Tibial nerve (tissue), 4 donors: ENCODE measurements at regions not wholly inside any gene's neighbourhood (a gene's known extent, or its start where the extent isn't known, plus 50 kb on each side); places are given as distances from the start of the nearest gene placed in this dataset.

ENCODE experiments used
- DNase-seq, 2 donors: peaks; one replicate each; pipeline ENCODE4 v3.0.0-alpha.2; 2019; ENCODE audit warnings: low spot score in 2 of 2
- H3K27ac ChIP-seq, 4 donors: fragments of 200-600 bp; sonication (generic) in 3 of 4; one replicate each; pipeline ENCODE4 v1.5.1; 2017 to 2019; ENCODE audit warnings: mild to moderate bottlenecking in 1 of 4
- H3K27me3 ChIP-seq, 2 donors: fragments of 200-600 bp; sonication (generic) in 1 of 2; one replicate each; pipeline versions ENCODE4 v1.5.1 to v1.6.0; 2017 to 2019
- H3K36me3 ChIP-seq, 3 donors: fragments of 200-600 bp; sonication (generic); one replicate each; pipeline ENCODE4 v1.5.1; 2018 to 2019
- H3K4me1 ChIP-seq, 4 donors: fragments of 200-600 bp; sonication (generic) in 3 of 4; one replicate each; pipeline ENCODE4 v1.5.1; 2017 to 2019
- H3K4me3 ChIP-seq, 4 donors: fragments of 200-600 bp; sonication (generic) in 3 of 4; one replicate each; pipeline ENCODE4 v1.5.1; 2017 to 2019; ENCODE audit warnings: mild to moderate bottlenecking in 1 of 4, moderate library complexity in 1 of 4
- H3K9me3 ChIP-seq, 4 donors: fragments of 200-600 bp; sonication (generic) in 3 of 4; one replicate each; pipeline ENCODE4 v1.5.1; 2017 to 2019
- EP300 ChIP-seq, 2 donors: sonication (generic); formaldehyde crosslinking; IDR thresholded peaks; one replicate each; pipeline ENCODE4 v1.6.1; 2017; ENCODE audit warnings: antibody characterized with exemption in 2 of 2, mild to moderate bottlenecking in 1 of 2
- POLR2A ChIP-seq, 2 donors: fragments of 450-650 bp; IDR thresholded peaks; one replicate each; pipeline ENCODE4 v1.6.1; 2017; ENCODE audit warnings: antibody characterized with exemption in 2 of 2, mild to moderate bottlenecking in 2 of 2, moderate library complexity in 2 of 2
- WGBS, 2 donors: methylation state at CpG; one replicate each; pipeline ENCODE4 v1.1.5; 2018; 5-methylcytosine and 5-hydroxymethylcytosine counted together
- TF ChIP-seq, protein P1 (sequence below), 5 experiments: fragments of 200-600 bp in 3 of 5; fragments of 450-650 bp in 2 of 5; sonication (generic) in 3 of 5; IDR thresholded peaks; one replicate each; pipeline ENCODE4 v1.5.1; 2016 to 2019; ENCODE audit warnings: antibody characterized with exemption in 5 of 5, mild to moderate bottlenecking in 3 of 5, moderate library complexity in 2 of 5

- 52 to 84% methylated on average over 1 of the region's 1 CpG for WGBS, 2 donors
- Histone ChIP-seq H3K4me3 (no peak overlapping the region), H3K9me3 (no peaks in the 10 kb centered on the region), H3K4me1 (no peaks in the 10 kb centered on the region), H3K27me3 (no peaks in the 10 kb centered on the region), H3K27ac (no peak overlapping the region), H3K36me3 (no peaks in the 10 kb centered on the region)
- no peak for DNase-seq
- TF ChIP-seq, protein P1, sequence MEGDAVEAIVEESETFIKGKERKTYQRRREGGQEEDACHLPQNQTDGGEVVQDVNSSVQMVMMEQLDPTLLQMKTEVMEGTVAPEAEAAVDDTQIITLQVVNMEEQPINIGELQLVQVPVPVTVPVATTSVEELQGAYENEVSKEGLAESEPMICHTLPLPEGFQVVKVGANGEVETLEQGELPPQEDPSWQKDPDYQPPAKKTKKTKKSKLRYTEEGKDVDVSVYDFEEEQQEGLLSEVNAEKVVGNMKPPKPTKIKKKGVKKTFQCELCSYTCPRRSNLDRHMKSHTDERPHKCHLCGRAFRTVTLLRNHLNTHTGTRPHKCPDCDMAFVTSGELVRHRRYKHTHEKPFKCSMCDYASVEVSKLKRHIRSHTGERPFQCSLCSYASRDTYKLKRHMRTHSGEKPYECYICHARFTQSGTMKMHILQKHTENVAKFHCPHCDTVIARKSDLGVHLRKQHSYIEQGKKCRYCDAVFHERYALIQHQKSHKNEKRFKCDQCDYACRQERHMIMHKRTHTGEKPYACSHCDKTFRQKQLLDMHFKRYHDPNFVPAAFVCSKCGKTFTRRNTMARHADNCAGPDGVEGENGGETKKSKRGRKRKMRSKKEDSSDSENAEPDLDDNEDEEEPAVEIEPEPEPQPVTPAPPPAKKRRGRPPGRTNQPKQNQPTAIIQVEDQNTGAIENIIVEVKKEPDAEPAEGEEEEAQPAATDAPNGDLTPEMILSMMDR (IDR thresholded peaks at IDR 0.05): no peak
- TF ChIP-seq EP300 (IDR thresholded peaks at IDR 0.05) (no peak), POLR2A (IDR thresholded peaks at IDR 0.05) (no peak)
These were observed 377.0 kb downstream of the GATA3 start for GRCh38 chr10:8431511-8431910.

- WGBS, 2 donors: 82 to 86% methylated on average over 10 of the region's 10 CpGs
- H3K27me3 ChIP-seq: no peaks in the 10 kb centered on the region
- no peaks in the 10 kb centered on the region for H3K36me3 ChIP-seq
- H3K4me1 ChIP-seq: no peaks in the 10 kb centered on the region
- no peak for DNase-seq
- no peak for TF ChIP-seq POLR2A (IDR thresholded peaks at IDR 0.05)
- TF ChIP-seq, protein P1 (IDR thresholded peaks at IDR 0.05): no peak
- no peak for TF ChIP-seq EP300 (IDR thresholded peaks at IDR 0.05)
- H3K4me3 ChIP-seq: no peak overlapping the region
- no peak overlapping the region for H3K27ac ChIP-seq
- no peaks in the 10 kb centered on the region for H3K9me3 ChIP-seq
These were observed 380.9 kb downstream of the GATA3 start for GRCh38 chr10:8435186-8436055.

DNA sequence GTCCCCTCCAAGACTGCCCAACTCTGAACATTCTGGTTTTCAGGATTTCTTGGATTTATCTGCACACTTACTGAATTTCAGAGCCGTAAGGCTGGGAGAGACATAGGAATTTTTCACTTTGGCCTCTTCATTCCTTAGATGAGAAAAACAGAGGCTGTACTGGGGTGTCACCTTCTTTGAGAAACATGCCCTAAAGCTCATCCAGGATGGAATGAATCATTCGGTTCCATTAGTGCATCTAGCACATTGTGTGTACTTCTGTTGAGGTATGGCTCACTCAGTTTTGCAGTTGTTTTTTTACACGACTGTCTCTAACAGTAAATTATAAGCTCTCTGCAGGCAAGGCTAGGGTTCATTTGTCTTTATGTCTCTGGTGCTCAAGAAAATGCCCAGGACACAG, 383.4 kb downstream of the GATA3 start:
- no peaks in the 10 kb centered on the region for H3K4me1 ChIP-seq
- no peak overlapping the region for H3K4me3 ChIP-seq
- no peak for DNase-seq
- H3K9me3 ChIP-seq: no peaks in the 10 kb centered on the region
- TF ChIP-seq POLR2A (IDR thresholded peaks at IDR 0.05) (no peak), EP300 (IDR thresholded peaks at IDR 0.05) (no peak)
- TF ChIP-seq, protein P1 (IDR thresholded peaks at IDR 0.05): no peak
- H3K27me3 ChIP-seq: no peaks in the 10 kb centered on the region
- H3K36me3 ChIP-seq: no peaks in the 10 kb centered on the region
- WGBS, 2 donors: 86 to 92% methylated on average over 3 of the region's 3 CpGs
- H3K27ac ChIP-seq: no peak overlapping the region

- Histone ChIP-seq H3K4me1 (no peaks in the 10 kb centered on the region), H3K36me3 (no peaks in the 10 kb centered on the region), H3K27ac (no peak overlapping the region), H3K27me3 (no peaks in the 10 kb centered on the region), H3K9me3 (no peaks in the 10 kb centered on the region), H3K4me3 (no peak overlapping the region)
- DNase-seq: no peak
- 55 to 64% methylated on average over 3 of the region's 3 CpGs for WGBS, 2 donors
- TF ChIP-seq, protein P1 (IDR thresholded peaks at IDR 0.05): no peak
- no peak for TF ChIP-seq EP300 (IDR thresholded peaks at IDR 0.05)
- no peak for TF ChIP-seq POLR2A (IDR thresholded peaks at IDR 0.05)
These were observed 384.1 kb downstream of the GATA3 start for GRCh38 chr10:8438603-8439002.

DNA sequence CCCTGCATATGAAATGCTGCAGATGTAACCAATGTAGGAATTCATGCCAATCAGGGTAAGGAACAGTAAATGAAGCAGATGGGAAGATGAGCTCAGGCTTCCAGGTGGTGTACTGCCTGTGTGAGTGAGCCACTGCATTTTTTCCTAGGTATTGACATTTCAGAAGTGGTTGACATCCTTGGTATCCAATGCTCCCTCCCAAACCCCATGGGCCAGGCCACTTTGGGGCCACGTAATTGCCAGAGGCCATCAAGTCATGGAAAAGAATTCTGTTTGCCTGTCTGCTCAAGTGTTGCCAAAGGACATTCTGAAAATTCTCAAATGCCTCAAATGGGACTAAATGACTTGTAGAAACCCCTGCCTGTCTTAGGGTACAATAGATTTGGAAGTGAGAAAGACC, 384.6 kb downstream of the GATA3 start:
- H3K4me1 ChIP-seq: no peaks in the 10 kb centered on the region
- H3K4me3 ChIP-seq: no peak overlapping the region
- H3K27ac ChIP-seq: no peak overlapping the region
- H3K36me3 ChIP-seq: no peaks in the 10 kb centered on the region
- no peak for DNase-seq
- no peaks in the 10 kb centered on the region for H3K9me3 ChIP-seq
- no peaks in the 10 kb centered on the region for H3K27me3 ChIP-seq
- WGBS, 2 donors: 45 to 75% methylated on average over 1 of the region's 1 CpG
- no peak for TF ChIP-seq EP300 (IDR thresholded peaks at IDR 0.05)
- no peak for TF ChIP-seq POLR2A (IDR thresholded peaks at IDR 0.05)
- TF ChIP-seq, protein P1 (IDR thresholded peaks at IDR 0.05): no peak
